IPS-NIHi7 (cell line): ENCODE measurements at regions not wholly inside any gene's neighbourhood (a gene's known extent, or its start where the extent isn't known, plus 50 kb on each side); places are given as distances from the start of the nearest gene placed in this dataset.
"Not testable (repeated sequence)": the region's sequence is repeated elsewhere in the genome, so short reads cannot be mapped to it uniquely, and the experiment has no call there.

Source experiments
- DNase-seq: peaks from one replicate; pipeline ENCODE4 v3.0.0; 2012; ENCODE audit warnings: mixed read lengths; ENCODE audit errors: extremely low spot score

DNA sequence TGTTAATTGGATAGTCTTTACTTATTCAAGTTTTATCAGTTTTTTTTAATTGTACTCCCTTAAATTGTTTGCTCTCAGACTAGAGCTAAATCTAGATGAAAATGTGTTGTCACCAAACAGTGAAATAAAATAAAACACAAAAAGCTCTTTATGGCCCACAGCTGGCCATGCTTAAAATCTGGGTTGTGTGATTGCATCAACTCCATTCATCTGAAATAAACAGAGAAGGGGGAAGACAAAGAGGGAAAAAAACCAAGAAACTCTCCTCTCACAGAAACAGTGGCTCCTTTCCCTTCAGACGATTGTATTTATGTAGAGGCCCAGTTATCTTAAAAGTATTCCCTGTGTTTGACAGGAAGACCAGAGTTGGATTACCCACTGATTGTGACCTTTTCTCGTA, 422.4 kb downstream of the IRX1 start:
- no peak for DNase-seq

DNA sequence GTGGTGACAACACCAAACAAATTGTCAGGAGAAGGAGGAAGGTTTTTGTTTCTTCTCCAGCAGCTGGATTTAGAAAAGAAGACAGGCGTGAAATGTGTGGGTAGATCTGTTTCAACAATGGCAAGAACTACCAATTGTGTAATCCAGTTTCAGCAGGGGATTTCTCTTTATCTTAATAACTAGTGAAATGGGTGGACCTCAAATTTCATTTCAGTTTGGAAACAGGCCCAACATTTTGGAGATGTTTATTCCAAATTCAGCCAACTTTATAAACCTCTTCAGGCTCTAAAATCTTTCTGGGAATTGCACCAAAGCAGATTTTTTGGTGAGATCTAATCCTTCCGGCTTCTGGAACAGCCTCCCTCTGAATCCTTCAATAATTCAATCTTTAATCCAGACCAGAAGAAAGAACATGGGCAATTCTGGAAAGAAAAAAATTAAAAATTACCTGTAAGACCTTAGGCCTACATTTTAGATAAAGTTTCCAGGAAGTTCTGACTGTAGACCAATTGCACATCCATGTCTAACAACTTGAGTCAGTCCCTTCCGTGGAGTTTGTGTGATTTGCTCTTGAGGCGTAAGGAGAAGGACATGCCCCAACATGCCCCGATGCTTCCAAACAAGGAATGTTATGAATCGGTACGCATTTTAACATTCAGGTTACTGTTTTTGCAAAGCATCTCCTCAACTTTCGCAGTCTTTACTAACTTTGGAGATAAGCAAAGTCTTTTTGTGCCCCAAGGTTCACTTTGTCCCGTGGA, 423.6 kb downstream of the IRX1 start:
- no peak for DNase-seq

DNA sequence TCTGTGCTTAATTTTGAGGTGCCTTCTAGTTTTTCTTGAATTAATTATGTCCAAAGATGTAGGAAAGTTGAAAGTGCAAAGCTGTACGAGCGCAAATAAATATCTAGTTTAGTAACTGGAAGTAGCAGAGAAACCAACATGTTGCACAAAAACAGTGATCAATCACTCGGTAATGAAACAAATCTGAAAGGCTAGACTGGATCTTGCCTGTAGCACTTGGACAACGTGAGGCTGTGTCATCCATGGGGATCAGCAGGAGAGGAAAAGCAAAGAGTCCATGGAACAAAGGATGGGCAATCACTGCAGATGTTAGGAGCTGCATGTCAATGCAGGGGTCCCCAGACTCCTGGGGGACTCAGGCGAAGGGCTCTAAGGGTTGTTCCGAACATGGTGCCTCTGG, 424.2 kb downstream of the IRX1 start:
- no peak for DNase-seq

DNA sequence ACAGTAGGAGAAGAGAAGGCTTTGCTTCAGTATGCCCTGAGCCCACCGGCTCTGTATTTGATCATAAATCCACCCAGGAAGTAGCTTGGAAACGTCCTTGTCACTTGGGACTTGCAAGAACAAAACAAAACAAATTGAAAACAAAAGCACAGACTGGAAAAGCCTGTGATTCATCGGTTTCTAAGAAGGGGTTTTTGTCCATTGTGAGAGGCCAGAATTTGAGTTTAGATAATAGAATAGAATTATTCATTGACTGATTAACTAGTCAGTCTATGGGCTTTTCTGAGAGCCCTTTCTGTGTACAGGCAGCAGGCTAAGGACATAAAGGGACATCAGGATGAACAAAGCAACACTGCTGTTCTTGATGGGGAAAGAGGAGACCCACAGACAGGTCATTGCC, 424.8 kb downstream of the IRX1 start:
- no peak for DNase-seq

GRCh38 chr5:4022056-4022670, 426.5 kb downstream of the IRX1 start:
- DNase-seq: no peak

DNA sequence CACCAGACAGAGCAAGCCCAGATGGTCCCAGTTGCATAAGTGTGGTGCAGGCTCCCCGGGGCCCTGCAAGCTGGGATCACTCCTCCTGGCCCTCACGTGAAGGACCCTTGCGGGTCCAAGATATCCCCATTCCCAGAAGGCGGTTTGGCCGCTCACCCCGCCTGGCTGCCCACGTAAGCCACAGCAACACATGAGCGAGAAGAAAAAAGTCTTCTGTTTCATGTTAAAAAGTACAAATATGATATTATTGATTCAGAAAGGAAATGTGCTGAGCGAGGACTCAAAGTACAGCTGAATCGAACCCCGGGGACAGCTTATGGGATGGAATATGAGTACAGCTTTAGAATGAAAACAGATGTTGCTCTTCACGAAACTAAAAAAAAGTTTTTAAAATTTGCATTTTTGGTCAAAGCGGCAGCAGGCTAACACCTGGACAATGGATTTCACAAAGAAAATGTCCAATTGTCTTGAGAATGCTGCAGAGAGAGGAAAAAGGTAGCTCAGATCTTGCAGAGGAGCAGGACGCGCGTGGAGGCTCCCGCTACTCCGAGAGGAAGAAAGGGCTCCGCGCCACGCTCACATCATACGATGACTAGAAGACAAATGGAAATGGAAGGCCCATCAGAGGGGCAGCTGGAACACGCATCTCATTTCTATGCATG, 427.6 kb downstream of the IRX1 start:
- DNase-seq: no peak

GRCh38 chr5:4023753-4024335, 428.2 kb downstream of the IRX1 start:
- no peak for DNase-seq

DNA sequence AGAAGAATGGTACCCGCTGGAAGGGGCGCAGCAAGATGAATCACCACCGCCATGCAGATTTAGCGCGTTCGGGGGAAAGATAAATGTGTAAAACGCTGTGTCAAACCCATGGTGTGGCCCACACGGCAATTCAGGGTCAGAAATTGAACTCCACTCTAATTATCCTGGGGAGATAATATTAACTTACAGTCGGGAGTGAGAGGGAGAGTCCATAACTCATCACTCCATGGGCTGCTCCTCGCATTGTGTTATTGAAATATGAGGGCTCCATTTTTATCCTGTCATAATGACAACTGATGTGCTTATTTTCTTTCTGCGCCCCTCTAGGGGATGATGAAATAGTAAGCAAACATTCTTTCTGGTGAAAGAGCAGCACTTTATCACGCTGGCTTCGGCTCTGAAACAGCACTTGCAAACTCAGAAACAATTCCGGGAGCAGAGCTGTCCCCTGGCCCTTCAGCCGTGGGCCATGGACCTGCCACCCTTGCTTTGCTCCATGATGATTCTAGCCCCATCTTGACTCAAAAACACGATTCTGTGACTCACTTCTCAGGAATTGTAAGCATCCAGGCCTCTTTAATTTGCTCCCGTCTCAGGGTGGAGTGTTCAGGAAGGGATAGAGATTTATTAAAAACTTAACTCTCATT, 431.6 kb downstream of the IRX1 start:
- no peak for DNase-seq

DNA sequence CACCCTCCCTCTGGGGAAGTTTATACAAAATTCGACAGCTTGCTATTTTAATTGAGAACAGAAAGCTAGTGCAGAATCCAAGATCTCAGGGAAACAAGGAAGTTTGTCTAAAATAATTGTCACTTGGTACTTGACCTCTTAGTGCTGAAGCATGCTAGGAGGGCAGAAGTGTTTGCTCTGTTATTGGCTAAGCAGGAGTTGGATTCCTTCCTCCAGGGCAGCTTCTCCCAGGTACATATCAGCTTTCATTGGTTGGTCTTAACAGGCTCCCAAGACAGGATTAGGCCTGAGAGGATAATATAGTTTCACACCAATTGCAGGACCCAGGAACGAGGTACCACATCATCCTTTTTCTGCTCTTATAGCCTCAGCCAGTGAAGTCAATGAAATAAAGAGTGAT, 432.8 kb downstream of the IRX1 start:
- DNase-seq: no peak

DNA sequence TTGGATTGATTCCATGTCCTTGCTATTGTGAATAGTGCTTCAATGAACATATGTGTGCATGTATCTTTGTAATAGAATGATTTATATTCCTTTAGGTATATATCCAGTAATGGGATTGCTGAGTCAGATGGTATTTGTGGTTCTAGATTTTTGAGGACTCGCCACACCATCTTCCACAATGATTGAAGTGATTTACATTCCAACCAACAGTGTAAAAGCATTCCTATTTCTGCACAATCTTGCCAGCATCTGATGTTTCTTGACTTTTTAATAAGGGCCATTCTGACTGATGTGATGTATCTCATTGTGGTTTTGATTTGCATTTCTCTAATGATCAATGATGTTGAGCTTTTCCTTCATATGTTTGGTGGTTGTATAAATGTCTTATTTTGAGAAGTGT, 437.9 kb downstream of the IRX1 start:
- DNase-seq: not testable (repeated sequence)

DNA sequence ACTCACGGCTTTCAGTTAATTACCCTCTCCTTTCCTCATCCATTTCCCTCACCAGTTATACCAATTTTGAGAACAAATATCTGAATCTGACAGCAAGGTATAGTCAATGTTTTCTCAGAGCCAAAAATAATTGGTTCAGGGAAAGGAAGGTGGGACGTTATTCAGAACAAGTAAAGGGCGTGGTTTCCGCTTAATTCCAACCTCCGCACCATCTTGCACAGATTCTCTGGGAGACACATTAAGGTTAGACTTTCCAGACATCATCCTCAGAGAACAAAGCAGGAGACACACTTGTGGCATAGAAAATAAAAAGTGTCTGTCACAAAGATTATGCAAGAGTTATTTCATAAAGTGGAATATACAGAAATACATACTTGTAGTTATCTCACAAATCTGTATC, 441.2 kb downstream of the IRX1 start:
- no peak for DNase-seq

DNA sequence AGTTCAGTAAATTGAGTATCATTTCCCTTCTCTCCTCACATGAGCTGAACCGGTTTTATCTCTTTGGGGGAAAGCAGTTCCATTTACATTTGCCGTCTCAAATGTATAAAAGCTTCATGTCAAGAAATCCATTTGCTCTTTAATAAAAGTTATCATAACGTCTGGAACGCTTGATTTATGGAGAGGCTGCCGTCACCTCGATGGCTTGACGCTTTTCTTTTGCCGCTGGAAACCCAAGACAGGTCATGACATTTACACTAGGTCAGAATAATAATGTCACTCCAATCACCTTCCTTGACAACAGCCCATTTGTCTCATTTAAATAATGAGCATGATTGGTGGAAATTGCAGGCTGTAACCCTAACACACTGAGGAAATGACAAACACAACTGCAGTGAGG, 443.4 kb downstream of the IRX1 start:
- DNase-seq: no peak

- DNase-seq: no peak
Observed at GRCh38 chr5:4042311-4042710, 446.7 kb downstream of the IRX1 start.

DNA sequence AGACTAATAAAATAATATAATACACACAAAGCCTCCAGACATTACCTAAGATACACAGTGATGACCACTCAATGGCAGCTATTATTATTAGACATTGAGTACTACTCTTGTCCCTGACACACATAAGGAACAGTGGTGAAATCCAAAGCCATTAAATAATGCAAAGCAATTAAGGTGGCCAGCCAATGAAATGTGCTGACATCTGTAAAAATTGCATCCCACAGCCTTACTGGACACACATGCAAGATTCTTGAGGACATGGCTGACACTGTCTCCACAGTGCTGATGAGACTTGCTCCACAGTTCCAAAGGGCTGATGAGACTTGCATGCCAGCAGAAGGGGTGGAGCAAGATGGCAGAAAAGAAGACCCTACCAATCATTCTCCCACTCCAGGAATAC, 447.5 kb downstream of the IRX1 start:
- no peak for DNase-seq

- no peak for DNase-seq
Observed at GRCh38 chr5:4044881-4045280, 449.2 kb downstream of the IRX1 start.

GRCh38 chr5:4048398-4048797, 452.8 kb downstream of the IRX1 start:
- DNase-seq: no peak

- DNase-seq: no peak
Observed at GRCh38 chr5:4050203-4050602, 454.6 kb downstream of the IRX1 start.

GRCh38 chr5:4053136-4053535, 457.5 kb downstream of the IRX1 start:
- DNase-seq: no peak

GRCh38 chr5:4054092-4054491, 458.5 kb downstream of the IRX1 start:
- no peak for DNase-seq

- DNase-seq: no peak
Observed at GRCh38 chr5:4058899-4059298, 463.3 kb downstream of the IRX1 start.

DNA sequence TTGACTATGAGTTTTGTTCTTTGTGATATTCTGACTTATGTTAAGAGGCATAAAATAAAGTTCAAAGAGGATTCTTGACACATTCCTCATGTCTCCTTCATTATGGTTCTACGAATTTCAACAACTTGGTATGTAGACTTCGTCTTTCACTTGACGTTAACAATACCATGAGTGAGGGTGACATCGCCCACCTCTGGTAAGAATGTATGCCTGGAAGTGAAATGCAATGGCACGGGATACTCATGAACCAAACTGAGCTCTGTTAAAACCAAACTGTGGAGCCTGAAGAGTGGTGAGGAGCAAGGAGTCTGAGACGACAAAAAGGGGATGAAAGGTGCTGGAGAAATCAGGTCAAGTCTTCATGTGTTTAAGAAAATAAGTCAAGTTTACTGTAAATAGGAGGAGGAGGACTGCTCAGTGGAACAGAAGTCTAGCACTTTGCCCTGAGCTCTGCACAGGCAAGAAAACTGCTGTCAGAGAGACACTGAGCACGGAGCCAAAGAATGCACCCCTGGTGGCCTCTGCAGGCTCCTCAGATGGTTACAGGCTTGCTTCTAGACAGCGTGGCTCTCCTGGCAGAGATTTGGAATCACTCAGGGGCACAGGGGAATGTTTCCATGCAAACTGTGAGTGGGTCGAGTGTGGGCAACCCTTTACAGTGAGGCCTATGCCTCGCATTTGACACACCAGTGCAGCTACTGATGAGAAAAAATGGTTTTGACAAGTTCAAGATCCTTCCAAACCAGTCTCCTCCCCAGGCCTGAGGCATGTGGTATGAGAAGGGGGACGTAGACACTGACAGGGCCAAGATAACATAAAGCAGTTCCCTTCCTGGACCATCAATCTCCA, 470.1 kb downstream of the IRX1 start:
- no peak for DNase-seq
